Fibroblast of lung (primary cell): ENCODE measurements at regions not wholly inside any gene's neighbourhood (a gene's known extent, or its start where the extent isn't known, plus 50 kb on each side); places are given as distances from the start of the nearest gene placed in this dataset.

Experiments used
- EZH2 ChIP-seq: IDR thresholded peaks from 2 replicates; pipeline ENCODE4 v1.5.1; 2012; ENCODE audit warnings: low read length, control low read depth, mild to moderate bottlenecking; ENCODE audit errors: missing control alignments
- TF ChIP-seq, protein P1 (sequence below), 2 donors: IDR thresholded peaks in 1 of 2; conservative IDR thresholded peaks in 1 of 2; 1 replicate in 1 of 2; 2 replicates in 1 of 2; pipeline ENCODE4 v1.5.1; 2011 to 2012; ENCODE audit warnings: low read length in 2 of 2, control low read depth in 1 of 2, inconsistent platforms in 1 of 2, low read depth in 1 of 2, mild to moderate bottlenecking in 1 of 2

DNA sequence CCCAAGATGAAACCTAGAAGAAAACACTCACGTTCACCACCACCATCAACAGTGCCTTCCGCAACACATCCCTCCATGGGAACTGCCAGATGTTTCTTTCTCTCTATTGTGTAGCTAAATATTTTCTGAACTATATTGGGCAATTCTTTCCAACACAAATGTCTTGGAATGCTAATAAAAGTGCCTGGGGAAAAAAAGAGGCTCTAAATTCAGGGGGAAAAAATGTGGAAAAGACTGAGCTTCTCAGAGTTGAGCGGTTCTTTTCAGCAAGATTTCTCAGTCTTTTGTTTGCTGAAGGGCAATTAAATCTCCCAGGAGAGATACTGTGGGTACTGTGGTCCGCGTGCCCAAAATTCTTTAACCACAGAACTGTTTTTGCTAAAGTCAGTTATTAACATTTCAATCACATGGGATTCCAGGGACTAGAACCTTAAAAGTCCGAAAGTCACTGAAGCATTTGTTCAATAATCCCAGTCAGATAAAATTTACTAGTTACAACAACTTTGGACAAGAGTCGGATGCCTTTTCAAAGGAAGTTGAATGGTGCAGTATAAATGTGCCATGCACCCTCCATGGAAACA is 51.9 kb upstream of the DHRSX start:
- TF ChIP-seq, protein P1, sequence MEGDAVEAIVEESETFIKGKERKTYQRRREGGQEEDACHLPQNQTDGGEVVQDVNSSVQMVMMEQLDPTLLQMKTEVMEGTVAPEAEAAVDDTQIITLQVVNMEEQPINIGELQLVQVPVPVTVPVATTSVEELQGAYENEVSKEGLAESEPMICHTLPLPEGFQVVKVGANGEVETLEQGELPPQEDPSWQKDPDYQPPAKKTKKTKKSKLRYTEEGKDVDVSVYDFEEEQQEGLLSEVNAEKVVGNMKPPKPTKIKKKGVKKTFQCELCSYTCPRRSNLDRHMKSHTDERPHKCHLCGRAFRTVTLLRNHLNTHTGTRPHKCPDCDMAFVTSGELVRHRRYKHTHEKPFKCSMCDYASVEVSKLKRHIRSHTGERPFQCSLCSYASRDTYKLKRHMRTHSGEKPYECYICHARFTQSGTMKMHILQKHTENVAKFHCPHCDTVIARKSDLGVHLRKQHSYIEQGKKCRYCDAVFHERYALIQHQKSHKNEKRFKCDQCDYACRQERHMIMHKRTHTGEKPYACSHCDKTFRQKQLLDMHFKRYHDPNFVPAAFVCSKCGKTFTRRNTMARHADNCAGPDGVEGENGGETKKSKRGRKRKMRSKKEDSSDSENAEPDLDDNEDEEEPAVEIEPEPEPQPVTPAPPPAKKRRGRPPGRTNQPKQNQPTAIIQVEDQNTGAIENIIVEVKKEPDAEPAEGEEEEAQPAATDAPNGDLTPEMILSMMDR (conservative IDR thresholded peaks at IDR 0.05 in 1 of 2, IDR thresholded peaks at IDR 0.05 in 1 of 2; ENCODE audit: low read depth in 1 of 2, low read length in 2 of 2), result no peak
- TF ChIP-seq EZH2, result no peak
